Colonic mucosa (tissue), 4 donors: ENCODE measurements at regions not wholly inside any gene's neighbourhood (a gene's known extent, or its start where the extent isn't known, plus 50 kb on each side); places are given as distances from the start of the nearest gene placed in this dataset.

Experiments
- DNase-seq: peaks from one replicate; pipeline ENCODE4 v3.0.0-alpha.2; 2020
- H3K27ac ChIP-seq: fragments of 200-600 bp; one replicate; pipeline ENCODE4 v1.8.0; 2021
- H3K27me3 ChIP-seq: fragments of 200-600 bp; one replicate; pipeline ENCODE4 v1.8.0; 2021
- H3K36me3 ChIP-seq: fragments of 200-600 bp; one replicate; pipeline ENCODE4 v1.8.0; 2021
- H3K4me1 ChIP-seq: fragments of 200-600 bp; one replicate; pipeline ENCODE4 v1.8.0; 2021; ENCODE audit warnings: mild to moderate bottlenecking
- H3K4me3 ChIP-seq: fragments of 200-600 bp; one replicate; pipeline ENCODE4 v1.8.0; 2021
- H3K9ac ChIP-seq, 2 donors: one replicate each; pipeline ENCODE4 v1.7.0; 2013; ENCODE audit warnings: control low read depth in 2 of 2, low read depth in 2 of 2, low read length in 2 of 2
- H3K9me3 ChIP-seq: fragments of 200-600 bp; one replicate; pipeline ENCODE4 v1.8.0; 2021
- CTCF ChIP-seq: fragments of 200-600 bp; IDR thresholded peaks from one replicate; pipeline ENCODE4 v1.8.0; 2022; ENCODE audit warnings: antibody characterized with exemption, mild to moderate bottlenecking
- intact Hi-C: fragments of 100-400 bp; cut with DNase I; formaldehyde crosslinking; loops from one replicate; pipeline ENCODE4 v1.14.1; 2022
- donor health status: healthy.
- donor health status: DM: no; HTN: no; CAD: no.
- donor health status: DM: no; HTN: no; CAD: no.

GRCh38 chr16:31707743-31708335 is 165.8 kb upstream of the ZNF267 start:
- Histone ChIP-seq H3K4me1 (no peaks in the 10 kb centered on the region), H3K27me3 (no peaks in the 10 kb centered on the region), H3K36me3 (peaks cover 8% of the 10 kb centered on the region), H3K9ac (no peak overlapping the region), H3K4me3 (no peak overlapping the region), H3K9me3 (no peaks in the 10 kb centered on the region), H3K27ac (no peak overlapping the region)
- intact Hi-C loops, result no loop called here
- DNase-seq, result no peak
- TF ChIP-seq CTCF, result no peak

- DNase-seq, result no peak
- Histone ChIP-seq H3K4me3 (no peak overlapping the region), H3K9me3 (no peaks in the 10 kb centered on the region), H3K27ac (no peak overlapping the region), H3K9ac (no peak overlapping the region), H3K4me1 (no peaks in the 10 kb centered on the region), H3K27me3 (no peaks in the 10 kb centered on the region), H3K36me3 (peaks cover 8% of the 10 kb centered on the region)
- no peak for TF ChIP-seq CTCF
- intact Hi-C loops, result no loop called here
These were observed 165.3 kb upstream of the ZNF267 start for GRCh38 chr16:31708348-31708747.

- TF ChIP-seq CTCF, result no peak
- H3K4me1 ChIP-seq, result peaks cover under 1% of the 10 kb centered on the region
- peaks cover 8% of the 10 kb centered on the region for H3K36me3 ChIP-seq
- H3K9me3 ChIP-seq, result no peaks in the 10 kb centered on the region
- no peak overlapping the region for H3K4me3 ChIP-seq
- intact Hi-C loops, result no loop called here
- DNase-seq, result no peak
- H3K9ac ChIP-seq, result no peak overlapping the region
- H3K27me3 ChIP-seq, result no peaks in the 10 kb centered on the region
- H3K27ac ChIP-seq, result no peak overlapping the region
These were observed 164.4 kb upstream of the ZNF267 start for GRCh38 chr16:31709181-31709580.

GRCh38 chr16:31710134-31710533 is 163.5 kb upstream of the ZNF267 start:
- no peak for DNase-seq
- Histone ChIP-seq H3K9me3 (no peaks in the 10 kb centered on the region), H3K4me3 (no peak overlapping the region), H3K27ac (no peak overlapping the region), H3K9ac (no peak overlapping the region), H3K4me1 (peaks cover 5% of the 10 kb centered on the region), H3K27me3 (no peaks in the 10 kb centered on the region), H3K36me3 (peaks cover 8% of the 10 kb centered on the region)
- TF ChIP-seq CTCF, result no peak
- intact Hi-C loops, result loop anchor here (10.0 kb wide), 2 partner anchors 155 to 205 kb away; partner anchors contain the start of gene RUSF1

GRCh38 chr16:31710880-31711279 is 162.7 kb upstream of the ZNF267 start:
- peaks cover 8% of the 10 kb centered on the region for H3K36me3 ChIP-seq
- no peaks in the 10 kb centered on the region for H3K27me3 ChIP-seq
- no peak overlapping the region for H3K27ac ChIP-seq
- TF ChIP-seq CTCF, result no peak
- no peak overlapping the region for H3K9ac ChIP-seq
- no peak for DNase-seq
- H3K9me3 ChIP-seq, result no peaks in the 10 kb centered on the region
- H3K4me3 ChIP-seq, result no peak overlapping the region
- intact Hi-C loops, result loop anchor here (10.0 kb wide), 2 partner anchors 154 to 206 kb away; partner anchors contain the start of gene RUSF1
- peaks cover 5% of the 10 kb centered on the region for H3K4me1 ChIP-seq
